Endothelial cell of hepatic sinusoid (primary cell): ENCODE measurements at regions not wholly inside any gene's neighbourhood (a gene's known extent, or its start where the extent isn't known, plus 50 kb on each side); places are given as distances from the start of the nearest gene placed in this dataset.

ENCODE experiments used
- in situ Hi-C: cut with HindIII; loops from 2 replicates; pipeline ENCODE4 v1.10.0; 2017; ENCODE audit warnings: low sequenced_read_pairs

- in situ Hi-C loops = no loop called here
Observed at GRCh38 chr3:147838652-147839051, 429.5 kb downstream of the ZIC1 start.

GRCh38 chr3:147843331-147843730 lies 434.2 kb downstream of the ZIC1 start:
- in situ Hi-C loops = no loop called here

- in situ Hi-C loops = no loop called here
Observed at GRCh38 chr3:147846293-147846692, 437.1 kb downstream of the ZIC1 start.

- in situ Hi-C loops = no loop called here
Observed at GRCh38 chr3:147846854-147847478, 437.8 kb downstream of the ZIC1 start.

GRCh38 chr3:147851062-147851461 lies 441.9 kb downstream of the ZIC1 start:
- in situ Hi-C loops = no loop called here

- in situ Hi-C loops = no loop called here
Observed at GRCh38 chr3:147854542-147854941, 445.4 kb downstream of the ZIC1 start.

GRCh38 chr3:147864754-147865354 lies 455.7 kb downstream of the ZIC1 start:
- in situ Hi-C loops = no loop called here

GRCh38 chr3:147866561-147866960 lies 457.4 kb downstream of the ZIC1 start:
- in situ Hi-C loops = no loop called here

- in situ Hi-C loops = no loop called here
Observed at GRCh38 chr3:147872568-147872967, 463.4 kb downstream of the ZIC1 start.

GRCh38 chr3:147875498-147875897 lies 466.3 kb downstream of the ZIC1 start:
- in situ Hi-C loops = no loop called here

GRCh38 chr3:147881933-147882332 lies 472.8 kb downstream of the ZIC1 start:
- in situ Hi-C loops = no loop called here

- in situ Hi-C loops = no loop called here
Observed at GRCh38 chr3:147886879-147887278, 477.7 kb downstream of the ZIC1 start.

GRCh38 chr3:147887797-147888196 lies 478.6 kb downstream of the ZIC1 start:
- in situ Hi-C loops = no loop called here

GRCh38 chr3:147890114-147890513 lies 480.9 kb downstream of the ZIC1 start:
- in situ Hi-C loops = no loop called here

GRCh38 chr3:147895509-147895908 lies 486.3 kb downstream of the ZIC1 start:
- in situ Hi-C loops = no loop called here

GRCh38 chr3:147900851-147901250 lies 491.7 kb downstream of the ZIC1 start:
- in situ Hi-C loops = no loop called here

- in situ Hi-C loops = no loop called here
Observed at GRCh38 chr3:147903026-147903425, 493.9 kb downstream of the ZIC1 start.

GRCh38 chr3:147904421-147904820 lies 495.3 kb downstream of the ZIC1 start:
- in situ Hi-C loops = no loop called here

- in situ Hi-C loops = no loop called here
Observed at GRCh38 chr3:147906285-147906684, 497.1 kb downstream of the ZIC1 start.

GRCh38 chr3:147914532-147914931 lies 505.4 kb downstream of the ZIC1 start:
- in situ Hi-C loops = no loop called here

GRCh38 chr3:147915057-147915456 lies 505.9 kb downstream of the ZIC1 start:
- in situ Hi-C loops = no loop called here

GRCh38 chr3:147919496-147919895 lies 510.3 kb downstream of the ZIC1 start:
- in situ Hi-C loops = no loop called here

GRCh38 chr3:147921051-147921450 lies 511.9 kb downstream of the ZIC1 start:
- in situ Hi-C loops = no loop called here
